B cell (primary cell): ENCODE measurements at regions not wholly inside any gene's neighbourhood (a gene's known extent, or its start where the extent isn't known, plus 50 kb on each side); places are given as distances from the start of the nearest gene placed in this dataset.
"Not testable (repeated sequence)": the region's sequence is repeated elsewhere in the genome, so short reads cannot be mapped to it uniquely, and the experiment has no call there.

Source experiments
- ATAC-seq: fragments of 200-7000 bp; cut with Tn5 transposase; one replicate; pipeline ENCODE4 v1.10.0; 2021; ENCODE audit warnings: low read depth, mild to moderate bottlenecking, moderate number of reproducible peaks, moderate library complexity
- CTCF ChIA-PET: fragments of 350-600 bp; sonication (Branson Sonifier 250); formaldehyde crosslinking; loops from one replicate; lab custom pipeline; 2021; ENCODE audit warnings: antibody characterized with exemption, inconsistent platforms; lab: Charles Lee
- POLR2A ChIA-PET: fragments of 350-600 bp; sonication (Branson Sonifier 250); formaldehyde crosslinking; loops from one replicate; lab custom pipeline; 2021; ENCODE audit warnings: antibody characterized with exemption; lab: Charles Lee
- DNase-seq: peaks from one replicate; pipeline ENCODE4 v3.0.0; 2013
- H2AFZ ChIP-seq: 2 replicates; pipeline ENCODE4 v1.6.1; 2012; ENCODE audit warnings: mild to moderate bottlenecking, low read depth, low read length; ENCODE audit not compliant: insufficient read depth, poor library complexity, severe bottlenecking
- H3K27ac ChIP-seq, 2 donors: 1 replicate in 1 of 2; 2 replicates in 1 of 2; pipeline ENCODE4 v1.5.1; 2012 to 2013; ENCODE audit warnings: low read length in 2 of 2, mild to moderate bottlenecking in 2 of 2, moderate library complexity in 1 of 2
- H3K27me3 ChIP-seq, 4 experiments: fragments of 200-600 bp in 1 of 4; sonication (generic) in 1 of 4; replicated peaks in 1 of 4; 1 replicate in 2 of 4; 2 replicates in 2 of 4; pipeline versions ENCODE4 v1.6.1 to v1.7.0; 2013 to 2016; ENCODE audit warnings: low read length in 3 of 4, mild to moderate bottlenecking in 2 of 4, mixed read lengths in 1 of 4, moderate library complexity in 1 of 4; ENCODE audit not compliant: insufficient read depth in 4 of 4, control insufficient read depth in 3 of 4; ENCODE audit errors: control extremely low read depth in 1 of 4
- H3K36me3 ChIP-seq, 2 experiments: replicated peaks in 1 of 2; 1 replicate in 1 of 2; 2 replicates in 1 of 2; pipeline versions ENCODE4 v1.6.1 to v1.7.1; 2013; ENCODE audit warnings: low read length in 1 of 2; ENCODE audit not compliant: insufficient read depth in 2 of 2, control insufficient read depth in 1 of 2; ENCODE audit errors: control extremely low read depth in 1 of 2, extremely low read depth in 1 of 2
- H3K4me1 ChIP-seq, 2 donors: fragments of 200-600 bp in 1 of 2; sonication (generic) in 1 of 2; 1 replicate in 1 of 2; 2 replicates in 1 of 2; pipeline versions ENCODE4 v1.5.1 to v1.6.1; 2013 to 2017; ENCODE audit warnings: low read length in 2 of 2; ENCODE audit not compliant: control insufficient read depth in 2 of 2, insufficient read depth in 2 of 2
- H3K4me2 ChIP-seq: replicated peaks from 2 replicates; pipeline ENCODE3; 2012; ENCODE audit warnings: mild to moderate bottlenecking, low read depth, low read length; ENCODE audit not compliant: poor library complexity, severe bottlenecking
- H3K4me3 ChIP-seq, 5 experiments: fragments of 200-600 bp in 1 of 5; sonication (generic) in 1 of 5; 1 replicate in 3 of 5; 2 replicates in 2 of 5; pipeline versions ENCODE4 v1.5.1 to v1.7.0; 2011 to 2016; ENCODE audit warnings: low read length in 4 of 5, mild to moderate bottlenecking in 4 of 5, low read depth in 2 of 5, control low read depth in 1 of 5, moderate library complexity in 1 of 5; ENCODE audit not compliant: insufficient read depth in 1 of 5; ENCODE audit errors: control extremely low read depth in 1 of 5, extremely low read depth in 1 of 5
- H3K79me2 ChIP-seq: fragments of 200-600 bp; sonication (generic); one replicate; pipeline ENCODE4 v1.6.0; 2016; ENCODE audit warnings: low read length; ENCODE audit not compliant: control insufficient read depth, insufficient read depth
- H3K9ac ChIP-seq: fragments of 200-600 bp; sonication (generic); 2 replicates; pipeline ENCODE4 v1.6.1; 2017; ENCODE audit warnings: mild to moderate bottlenecking, low read length, moderate library complexity
- H3K9me3 ChIP-seq, 3 donors: one replicate each; pipeline versions ENCODE4 v1.6.1 to v1.7.1; 2013; ENCODE audit warnings: low read length in 2 of 3; ENCODE audit not compliant: control insufficient read depth in 2 of 3, insufficient read depth in 1 of 3; ENCODE audit errors: control extremely low read depth in 1 of 3
- H4K20me1 ChIP-seq: 2 replicates; pipeline ENCODE4 v1.6.0; 2012; ENCODE audit warnings: mild to moderate bottlenecking, low read length; ENCODE audit not compliant: insufficient read depth, control insufficient read depth, poor library complexity, severe bottlenecking
- H3K27ac Mint-ChIP-seq: one replicate; pipeline ENCODE4 v1.8.0; 2021; ENCODE audit warnings: mixed read lengths
- H3K27me3 Mint-ChIP-seq: one replicate; pipeline ENCODE4 v1.8.0; 2021; ENCODE audit warnings: mixed read lengths
- H3K4me1 Mint-ChIP-seq: one replicate; pipeline ENCODE4 v1.8.0; 2021; ENCODE audit warnings: mixed read lengths
- H3K4me3 Mint-ChIP-seq: one replicate; pipeline ENCODE4 v1.8.0; 2021; ENCODE audit warnings: mixed read lengths
- H3K9me3 Mint-ChIP-seq: one replicate; pipeline ENCODE4 v1.8.0; 2022; ENCODE audit warnings: mixed read lengths; ENCODE audit not compliant: insufficient read depth
- CTCF ChIP-seq: fragments of 200-600 bp; IDR thresholded peaks from one replicate; pipeline ENCODE4 v1.8.0; 2022; ENCODE audit warnings: antibody characterized with exemption, mild to moderate bottlenecking
- EZH2 ChIP-seq: IDR thresholded peaks from 2 replicates; pipeline ENCODE4 v1.6.1; 2012; ENCODE audit warnings: borderline replicate concordance, low read depth, mild to moderate bottlenecking, moderate library complexity, low read length; ENCODE audit not compliant: insufficient read depth, poor library complexity, severe bottlenecking
- WGBS: methylation state at CpG from one replicate; pipeline ENCODE4 v1.1.5; 2013; ENCODE audit warnings: missing lambda C conversion rate; ENCODE audit not compliant: insufficient coverage; 5-methylcytosine and 5-hydroxymethylcytosine counted together
- intact Hi-C: fragments of 100-400 bp; cut with micrococcal nuclease; formaldehyde crosslinking; loops from one replicate; pipeline ENCODE4 v1.10.0; 2022

DNA sequence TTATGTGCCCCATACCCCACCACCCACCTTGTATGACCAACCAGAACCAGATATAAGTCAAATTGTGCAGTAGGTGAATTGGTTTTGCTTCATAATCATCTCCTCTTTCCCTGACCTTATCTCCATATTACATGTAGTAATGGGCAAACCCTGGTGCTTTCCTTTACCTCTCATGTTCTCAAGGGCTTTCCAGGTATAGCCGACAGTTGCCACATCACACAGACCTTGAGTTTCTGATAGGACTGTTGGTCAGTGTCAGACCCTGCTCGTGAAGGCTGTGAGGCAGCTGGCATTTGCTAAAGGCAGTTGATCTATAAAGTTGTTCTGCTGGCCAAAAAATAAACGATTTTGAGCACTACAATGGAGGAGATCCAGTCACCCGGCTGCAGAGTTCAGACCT, 145.9 kb downstream of the ALX1 start:
- ChIA-PET POLR2A (no interaction called here), CTCF (no interaction called here)
- WGBS, result 88% methylated on average over 3 of the region's 4 CpGs
- H3K36me3 ChIP-seq, result no peaks in the 10 kb centered on the region
- H3K27ac ChIP-seq, result no peak overlapping the region
- no peaks in the 10 kb centered on the region for H3K27me3 ChIP-seq
- no peak overlapping the region for H3K4me2 ChIP-seq
- no peak overlapping the region for H2AFZ ChIP-seq
- H3K4me1 ChIP-seq, result no peaks in the 10 kb centered on the region
- H3K4me3 ChIP-seq, result no peak overlapping the region
- Mint-ChIP-seq H3K27ac (no peak overlapping the region), H3K4me3 (no peak overlapping the region), H3K27me3 (peaks cover 6% of the 10 kb centered on the region), H3K4me1 (peaks cover 7% of the 10 kb centered on the region), H3K9me3 (no peaks in the 10 kb centered on the region)
- no peak overlapping the region for H3K9ac ChIP-seq
- DNase-seq (no peak), ATAC-seq (no peak)
- H4K20me1 ChIP-seq, result no peaks in the 10 kb centered on the region
- no peaks in the 10 kb centered on the region for H3K9me3 ChIP-seq
- no peaks in the 10 kb centered on the region for H3K79me2 ChIP-seq
- TF ChIP-seq CTCF, result no peak
- no peak for TF ChIP-seq EZH2
- intact Hi-C loops, result no loop called here

DNA sequence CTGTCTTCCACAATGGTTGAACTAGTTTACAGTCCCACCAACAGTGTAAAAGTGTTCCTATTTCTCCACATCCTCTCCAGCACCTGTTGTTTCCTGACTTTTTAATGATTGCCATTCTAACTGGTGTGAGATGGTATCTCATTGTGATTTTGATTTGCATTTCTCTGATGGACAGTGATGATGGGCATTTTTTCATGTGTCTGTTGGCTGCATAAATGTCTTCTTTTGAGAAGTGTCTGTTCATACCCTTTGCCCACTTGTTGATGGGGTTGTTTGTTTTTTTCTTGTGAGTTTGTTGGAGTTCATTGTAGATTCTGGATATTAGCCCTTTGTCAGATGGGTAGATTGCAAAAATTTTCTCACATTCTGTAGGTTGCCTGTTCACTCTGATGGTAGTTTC, 153.1 kb downstream of the ALX1 start:
- H3K4me1 Mint-ChIP-seq, H3K27ac Mint-ChIP-seq, H3K9ac ChIP-seq, ATAC-seq, H3K4me1 ChIP-seq, H3K27me3 Mint-ChIP-seq, H3K9me3 Mint-ChIP-seq, H3K27ac ChIP-seq, DNase-seq, H3K4me3 ChIP-seq, H3K27me3 ChIP-seq, POLR2A ChIA-PET, H3K79me2 ChIP-seq, H3K4me3 Mint-ChIP-seq, H2AFZ ChIP-seq, H3K36me3 ChIP-seq, H3K9me3 ChIP-seq, H4K20me1 ChIP-seq, intact Hi-C loops, CTCF ChIA-PET, H3K4me2 ChIP-seq: not testable (repeated sequence)
